Activated CD4-positive, alpha-beta memory T cell treated with anti-CD3 and anti-CD28 coated beads, Interleukin-2, amount 10 ng/mL, durations not matched to agents 7 days and 5 days (primary cell): ENCODE measurements at regions not wholly inside any gene's neighbourhood (a gene's known extent, or its start where the extent isn't known, plus 50 kb on each side); places are given as distances from the start of the nearest gene placed in this dataset.

Source experiments
- CTCF ChIA-PET: fragments of 350-600 bp; sonication (Branson Sonifier 250); formaldehyde crosslinking; loops from one replicate; lab custom pipeline; 2021; ENCODE audit warnings: antibody characterized with exemption, inconsistent platforms; lab: Charles Lee
- POLR2A ChIA-PET: fragments of 350-600 bp; sonication (Branson Sonifier 250); formaldehyde crosslinking; loops from one replicate; lab custom pipeline; 2021; ENCODE audit warnings: antibody characterized with exemption; lab: Charles Lee
- DNase-seq: peaks from one replicate; pipeline ENCODE4 v3.0.0-alpha.2; 2020
- H3K27ac Mint-ChIP-seq: one replicate; pipeline ENCODE4 v1.8.0; 2021; ENCODE audit warnings: mild to moderate bottlenecking, mixed read lengths
- H3K27me3 Mint-ChIP-seq: one replicate; pipeline ENCODE4 v1.8.0; 2021; ENCODE audit warnings: mixed read lengths
- H3K36me3 Mint-ChIP-seq: one replicate; pipeline ENCODE4 v1.8.0; 2021; ENCODE audit warnings: low read depth, mixed read lengths
- H3K4me1 Mint-ChIP-seq: one replicate; pipeline ENCODE4 v1.8.0; 2021; ENCODE audit warnings: mixed read lengths
- H3K4me3 Mint-ChIP-seq: one replicate; pipeline ENCODE4 v1.8.0; 2021; ENCODE audit warnings: mild to moderate bottlenecking, mixed read lengths
- H3K9me3 Mint-ChIP-seq: one replicate; pipeline ENCODE4 v1.8.0; 2021; ENCODE audit warnings: mixed read lengths

GRCh38 chr20:24805456-24806238 lies 143.4 kb upstream of the CST7 start:
- Mint-ChIP-seq H3K27me3 (no peaks in the 10 kb centered on the region), H3K27ac (no peak overlapping the region), H3K4me3 (no peak overlapping the region), H3K9me3 (no peaks in the 10 kb centered on the region), H3K4me1 (no peaks in the 10 kb centered on the region), H3K36me3 (no peaks in the 10 kb centered on the region)
- CTCF ChIA-PET = no interaction called here
- DNase-seq = no peak
- POLR2A ChIA-PET = no interaction called here

GRCh38 chr20:24806705-24807676 lies 142.1 kb upstream of the CST7 start:
- H3K27me3 Mint-ChIP-seq = no peaks in the 10 kb centered on the region

GRCh38 chr20:24808616-24809015 lies 140.5 kb upstream of the CST7 start:
- DNase-seq = no peak
- no peaks in the 10 kb centered on the region for H3K27me3 Mint-ChIP-seq
- H3K9me3 Mint-ChIP-seq = no peaks in the 10 kb centered on the region
- ChIA-PET POLR2A (no interaction called here), CTCF (no interaction called here)
- no peak overlapping the region for H3K4me3 Mint-ChIP-seq
- no peaks in the 10 kb centered on the region for H3K4me1 Mint-ChIP-seq
- no peak overlapping the region for H3K27ac Mint-ChIP-seq
- no peaks in the 10 kb centered on the region for H3K36me3 Mint-ChIP-seq

More at GRCh38 chr20:24806705-24807676, 142.1 kb upstream of the CST7 start:
- H3K36me3 Mint-ChIP-seq = no peaks in the 10 kb centered on the region
- POLR2A ChIA-PET = no interaction called here
- H3K4me1 Mint-ChIP-seq = no peaks in the 10 kb centered on the region
- H3K9me3 Mint-ChIP-seq = no peaks in the 10 kb centered on the region
- H3K27ac Mint-ChIP-seq = no peak overlapping the region
- no peak overlapping the region for H3K4me3 Mint-ChIP-seq
- no peak for DNase-seq
- CTCF ChIA-PET = no interaction called here

- Mint-ChIP-seq H3K36me3 (no peaks in the 10 kb centered on the region), H3K4me3 (no peak overlapping the region), H3K9me3 (no peaks in the 10 kb centered on the region), H3K27ac (no peak overlapping the region), H3K4me1 (no peaks in the 10 kb centered on the region), H3K27me3 (no peaks in the 10 kb centered on the region)
- DNase-seq = no peak
- ChIA-PET POLR2A (no interaction called here), CTCF (no interaction called here)
Observed at GRCh38 chr20:24809606-24810005, 139.5 kb upstream of the CST7 start.

- no peak for DNase-seq
- no peaks in the 10 kb centered on the region for H3K36me3 Mint-ChIP-seq
- POLR2A ChIA-PET = no interaction called here
- H3K4me3 Mint-ChIP-seq = no peak overlapping the region
- no peak overlapping the region for H3K27ac Mint-ChIP-seq
- H3K27me3 Mint-ChIP-seq = no peaks in the 10 kb centered on the region
- no peaks in the 10 kb centered on the region for H3K9me3 Mint-ChIP-seq
- CTCF ChIA-PET = no interaction called here
- H3K4me1 Mint-ChIP-seq = no peaks in the 10 kb centered on the region
Observed at GRCh38 chr20:24810676-24811407, 138.2 kb upstream of the CST7 start.

- Mint-ChIP-seq H3K4me3 (no peak overlapping the region), H3K27me3 (no peaks in the 10 kb centered on the region), H3K4me1 (no peaks in the 10 kb centered on the region), H3K27ac (no peak overlapping the region), H3K9me3 (no peaks in the 10 kb centered on the region), H3K36me3 (no peaks in the 10 kb centered on the region)
- POLR2A ChIA-PET = no interaction called here
- no peak for DNase-seq
- CTCF ChIA-PET = no interaction called here
Observed at GRCh38 chr20:24812373-24812772, 136.7 kb upstream of the CST7 start.

- ChIA-PET POLR2A (no interaction called here), CTCF (no interaction called here)
- H3K9me3 Mint-ChIP-seq = no peaks in the 10 kb centered on the region
- H3K36me3 Mint-ChIP-seq = no peaks in the 10 kb centered on the region
- H3K27ac Mint-ChIP-seq = no peak overlapping the region
- no peaks in the 10 kb centered on the region for H3K27me3 Mint-ChIP-seq
- H3K4me1 Mint-ChIP-seq = no peaks in the 10 kb centered on the region
- no peak overlapping the region for H3K4me3 Mint-ChIP-seq
- DNase-seq = no peak
Observed at GRCh38 chr20:24813080-24813479, 136.0 kb upstream of the CST7 start.

- DNase-seq = no peak
- no peak overlapping the region for H3K27ac Mint-ChIP-seq
- H3K9me3 Mint-ChIP-seq = no peaks in the 10 kb centered on the region
- POLR2A ChIA-PET = no interaction called here
- H3K4me1 Mint-ChIP-seq = no peaks in the 10 kb centered on the region
- no peaks in the 10 kb centered on the region for H3K27me3 Mint-ChIP-seq
- no peaks in the 10 kb centered on the region for H3K36me3 Mint-ChIP-seq
- CTCF ChIA-PET = no interaction called here
- H3K4me3 Mint-ChIP-seq = no peak overlapping the region
Observed at GRCh38 chr20:24813496-24813895, 135.6 kb upstream of the CST7 start.

- no peaks in the 10 kb centered on the region for H3K4me1 Mint-ChIP-seq
- no peak for DNase-seq
- H3K36me3 Mint-ChIP-seq = no peaks in the 10 kb centered on the region
- no peaks in the 10 kb centered on the region for H3K27me3 Mint-ChIP-seq
- H3K9me3 Mint-ChIP-seq = no peaks in the 10 kb centered on the region
- H3K27ac Mint-ChIP-seq = no peak overlapping the region
- ChIA-PET CTCF (no interaction called here), POLR2A (no interaction called here)
- H3K4me3 Mint-ChIP-seq = no peak overlapping the region
Observed at GRCh38 chr20:24813936-24814335, 135.1 kb upstream of the CST7 start.

- ChIA-PET POLR2A (no interaction called here), CTCF (no interaction called here)
- Mint-ChIP-seq H3K4me3 (no peak overlapping the region), H3K9me3 (no peaks in the 10 kb centered on the region), H3K27ac (no peak overlapping the region), H3K27me3 (no peaks in the 10 kb centered on the region), H3K4me1 (no peaks in the 10 kb centered on the region), H3K36me3 (no peaks in the 10 kb centered on the region)
- DNase-seq = no peak
Observed at GRCh38 chr20:24814556-24815195, 134.4 kb upstream of the CST7 start.

- ChIA-PET CTCF (no interaction called here), POLR2A (no interaction called here)
- H3K36me3 Mint-ChIP-seq = no peaks in the 10 kb centered on the region
- no peaks in the 10 kb centered on the region for H3K27me3 Mint-ChIP-seq
- H3K9me3 Mint-ChIP-seq = no peaks in the 10 kb centered on the region
- H3K4me1 Mint-ChIP-seq = no peaks in the 10 kb centered on the region
- H3K4me3 Mint-ChIP-seq = no peak overlapping the region
- no peak for DNase-seq
- no peak overlapping the region for H3K27ac Mint-ChIP-seq
Observed at GRCh38 chr20:24815196-24815815, 133.8 kb upstream of the CST7 start.

GRCh38 chr20:24815931-24816330 lies 133.1 kb upstream of the CST7 start:
- Mint-ChIP-seq H3K27me3 (no peaks in the 10 kb centered on the region), H3K36me3 (no peaks in the 10 kb centered on the region), H3K4me3 (no peak overlapping the region), H3K4me1 (no peaks in the 10 kb centered on the region), H3K27ac (no peak overlapping the region), H3K9me3 (no peaks in the 10 kb centered on the region)
- POLR2A ChIA-PET = no interaction called here
- DNase-seq = no peak
- CTCF ChIA-PET = no interaction called here
